HepG2 (cell line): ENCODE measurements at regions not wholly inside any gene's neighbourhood (a gene's known extent, or its start where the extent isn't known, plus 50 kb on each side); places are given as distances from the start of the nearest gene placed in this dataset.

Source experiments
- ATAC-seq: fragments of 200-7000 bp; cut with Tn5 transposase; 3 replicates; pipeline ENCODE4 v1.9.1; 2020; ENCODE audit warnings: mild to moderate bottlenecking, moderate library complexity
- BruUV-seq: library from RNA; stranded (reverse); fragments of 400-500 nt; replicated peaks from 2 replicates; lab custom pipeline; 2021; lab: Mats Ljungman, UMichigan
- CTCF ChIA-PET: fragments of 300-600 bp; formaldehyde crosslinking; extraction: SDS; loops from one replicate; lab custom pipeline; 2021; ENCODE audit warnings: low total read pairs, inconsistent platforms, low intra/inter-chr PET ratio; lab: Yijun Ruan, JAX
- POLR2A ChIA-PET: fragments of 350-600 bp; sonication (Branson Sonifier 250); formaldehyde crosslinking; loops from one replicate; lab custom pipeline; 2020; ENCODE audit warnings: antibody characterized with exemption, inconsistent platforms; lab: Yijun Ruan, JAX
- DNase-seq: peaks from one replicate; pipeline ENCODE4 v3.0.0-alpha.2; 2015; ENCODE audit warnings: low spot score
- FAIRE-seq: peaks from 3 replicates; lab custom pipeline; 2011; peaks lifted over from hg19 to GRCh38; lab: Jason Lieb, UNC
- H2AFZ ChIP-seq: one replicate; pipeline ENCODE4 v1.6.1; 2011; ENCODE audit warnings: low read length, inconsistent platforms
- H3K27ac ChIP-seq: fragments of 300-600 bp; 3 replicates; pipeline ENCODE4 v1.8.0; 2011; ENCODE audit warnings: mixed run types, mild to moderate bottlenecking, mixed read lengths, low read length, inconsistent platforms; ENCODE audit not compliant: insufficient read depth; ENCODE audit errors: extremely low read length
- H3K27me3 ChIP-seq, 2 experiments: fragments of 200-600 bp in 1 of 2; 2 replicates in 1 of 2; 3 replicates in 1 of 2; pipeline versions ENCODE4 v1.6.0 to v1.8.0; 2011; ENCODE audit warnings: low read length in 2 of 2, mild to moderate bottlenecking in 2 of 2, moderate library complexity in 2 of 2, inconsistent platforms in 1 of 2; ENCODE audit not compliant: insufficient read depth in 2 of 2, control insufficient read depth in 1 of 2
- H3K36me3 ChIP-seq, 2 experiments: fragments of 200-600 bp in 1 of 2; replicated peaks in 1 of 2; 2 replicates in 1 of 2; 3 replicates in 1 of 2; pipeline versions ENCODE4 v1.5.1 to v1.8.0; 2011; ENCODE audit warnings: low read length in 2 of 2, inconsistent platforms in 1 of 2; ENCODE audit not compliant: insufficient read depth in 2 of 2, control insufficient read depth in 1 of 2
- H3K4me1 ChIP-seq: 2 replicates; pipeline ENCODE4 v1.5.1; 2012; ENCODE audit warnings: low read length, inconsistent platforms; ENCODE audit not compliant: insufficient read depth
- H3K4me2 ChIP-seq: 2 replicates; pipeline ENCODE4 v1.6.0; 2011; ENCODE audit warnings: low read depth, low read length, inconsistent platforms
- H3K4me3 ChIP-seq, 3 experiments: fragments of 200-600 bp in 1 of 3; sonication (generic), shearing (Covaris generic) in 1 of 3; replicated peaks in 1 of 3; 2 replicates each; pipeline ENCODE4 v1.5.1; 2011 to 2016; ENCODE audit warnings: low read length in 3 of 3, inconsistent platforms in 2 of 3, low read depth in 2 of 3, mild to moderate bottlenecking in 2 of 3, control low read depth in 1 of 3, mixed read lengths in 1 of 3; ENCODE audit not compliant: insufficient read depth in 1 of 3
- H3K79me2 ChIP-seq: one replicate; pipeline ENCODE4 v1.6.1; 2011; ENCODE audit warnings: low read length, inconsistent platforms; ENCODE audit not compliant: insufficient read depth
- H3K9ac ChIP-seq: 2 replicates; pipeline ENCODE4 v1.6.0; 2011; ENCODE audit warnings: mild to moderate bottlenecking, low read depth, low read length, inconsistent platforms; ENCODE audit not compliant: insufficient read depth
- H3K9me3 ChIP-seq: 2 replicates; pipeline ENCODE4 v1.5.1; 2012; ENCODE audit warnings: mild to moderate bottlenecking, low read length
- H4K20me1 ChIP-seq: 2 replicates; pipeline ENCODE4 v1.6.0; 2011; ENCODE audit warnings: inconsistent platforms, mild to moderate bottlenecking, low read length, moderate library complexity; ENCODE audit not compliant: insufficient read depth
- CBX2 ChIP-seq, 2 experiments: fragments of 200-600 bp in 1 of 2; sonication (generic); formaldehyde crosslinking in 1 of 2; IDR thresholded peaks; 2 replicates each; pipeline versions ENCODE4 v1.7.0 to v1.8.1; 2018 to 2022; ENCODE audit warnings: low read depth in 2 of 2, low read length in 1 of 2, mild to moderate bottlenecking in 1 of 2, missing genetic modification reagents in 1 of 2
- FOXK2 ChIP-seq: fragments of 450-650 bp; IDR thresholded peaks from 2 replicates; pipeline ENCODE4 v1.6.1; 2016
- GTF3A ChIP-seq: sonication (generic); formaldehyde crosslinking; conservative IDR thresholded peaks from 2 replicates; pipeline ENCODE4 v1.4.0; 2020; ENCODE audit warnings: mild to moderate bottlenecking, missing genetic modification reagents
- KLF16 ChIP-seq, 2 experiments: sonication (generic) in 1 of 2; formaldehyde crosslinking in 1 of 2; IDR thresholded peaks; 2 replicates each; pipeline versions ENCODE4 v1.6.1 to v1.8.0; 2016 to 2023; ENCODE audit warnings: missing genetic modification reagents in 2 of 2, missing compliant biosample characterization in 1 of 2
- NR2C2 ChIP-seq: sonication (generic); formaldehyde crosslinking; IDR thresholded peaks from 2 replicates; pipeline ENCODE4 v1.4.0; 2020; ENCODE audit warnings: missing genetic modification reagents, mild to moderate bottlenecking, moderate library complexity, borderline replicate concordance
- RBM22 ChIP-seq: fragments of 200-400 bp; formaldehyde crosslinking; optimal IDR thresholded peaks from 2 replicates; pipeline ENCODE3; 2017; ENCODE audit warnings: mild to moderate bottlenecking, low read length, moderate library complexity
- SMAD9 ChIP-seq: sonication (generic); formaldehyde crosslinking; IDR thresholded peaks from 2 replicates; pipeline ENCODE4 v1.5.1; 2020; ENCODE audit warnings: mild to moderate bottlenecking, missing genetic modification reagents
- SRSF9 ChIP-seq: fragments of 200-400 bp; formaldehyde crosslinking; IDR thresholded peaks from 2 replicates; pipeline ENCODE4 v1.6.1; 2018; ENCODE audit warnings: borderline replicate concordance, mild to moderate bottlenecking, low read depth, low read length; ENCODE audit not compliant: insufficient read depth, poor library complexity, severe bottlenecking
- ZKSCAN1 ChIP-seq: fragments of 150-350 bp; IDR thresholded peaks from 2 replicates; pipeline ENCODE4 v1.6.1; 2014; ENCODE audit warnings: low read length
- ZMAT3 ChIP-seq: sonication (generic); formaldehyde crosslinking; conservative IDR thresholded peaks from 2 replicates; pipeline ENCODE4 v1.7.0; 2021; ENCODE audit warnings: missing genetic modification reagents
- ZNF230 ChIP-seq: sonication (generic); formaldehyde crosslinking; IDR thresholded peaks from 2 replicates; pipeline ENCODE4 v1.4.0; 2020; ENCODE audit warnings: mild to moderate bottlenecking, missing genetic modification reagents
- ZNF264 ChIP-seq: sonication (generic); formaldehyde crosslinking; IDR thresholded peaks from 2 replicates; pipeline ENCODE4 v1.4.0; 2020; ENCODE audit warnings: missing genetic modification reagents
- ZNF407 ChIP-seq: sonication (generic); formaldehyde crosslinking; IDR thresholded peaks from one replicate; pipeline ENCODE4 v1.5.1; 2020; ENCODE audit warnings: mild to moderate bottlenecking, missing genetic modification reagents; ENCODE audit errors: not compliant biosample characterization
- ZNF709 ChIP-seq: sonication (generic); formaldehyde crosslinking; IDR thresholded peaks from 2 replicates; pipeline ENCODE4 v1.5.0; 2020; ENCODE audit warnings: mild to moderate bottlenecking, missing genetic modification reagents
- ZNF790 ChIP-seq: sonication (generic); formaldehyde crosslinking; IDR thresholded peaks from 2 replicates; pipeline ENCODE4 v1.8.0; 2022; ENCODE audit warnings: missing genetic modification reagents, mild to moderate bottlenecking, borderline replicate concordance
- whole genome bisulfite sequencing: methylation state at CpG from one replicate; pipeline ENCODE4 v1.1.6; 2017; ENCODE audit warnings: low lambda C conversion rate; 5-methylcytosine and 5-hydroxymethylcytosine counted together
- in situ Hi-C: cut with HindIII; loops from 2 replicates; pipeline ENCODE4 v1.10.0; 2017; ENCODE audit warnings: low pct_unique_long_range_greater_than_20kb; ENCODE audit not compliant: extremely low pct_ligation_motif_present
- intact Hi-C: fragments of 100-400 bp; cut with micrococcal nuclease; formaldehyde crosslinking; loops from one replicate; pipeline ENCODE4 v1.10.0; 2022; ENCODE audit not compliant: unreplicated experiment

- no peak overlapping the region for H3K4me2 ChIP-seq
- POLR2A ChIA-PET: no interaction called here
- no peak for ATAC-seq
- CTCF ChIA-PET: no interaction called here
- no peak overlapping the region for H3K27ac ChIP-seq
- H3K9me3 ChIP-seq: no peaks in the 10 kb centered on the region
- in situ Hi-C loops: no loop called here
- no peak for FAIRE-seq
- DNase-seq: no peak
- H3K4me1 ChIP-seq: no peaks in the 10 kb centered on the region
- no peaks in the 10 kb centered on the region for H3K27me3 ChIP-seq
- no peak for TF ChIP-seq ZNF230 (CRISPR knock-in tag)
- no peak for TF ChIP-seq SRSF9
- no peak for TF ChIP-seq ZNF407 (CRISPR knock-in tag)
- TF ChIP-seq KLF16 (CRISPR knock-in tag; IDR thresholded peaks at IDR 0.05): no peak
- TF ChIP-seq ZNF709 (CRISPR knock-in tag): no peak
- no peak for TF ChIP-seq FOXK2
- no peak for TF ChIP-seq ZMAT3 (CRISPR knock-in tag)
- no peak for TF ChIP-seq ZNF264 (CRISPR knock-in tag)
- TF ChIP-seq SMAD9 (CRISPR knock-in tag): no peak
- TF ChIP-seq RBM22: no peak
- no peak for TF ChIP-seq ZNF790 (CRISPR knock-in tag)
- no peak for TF ChIP-seq NR2C2 (CRISPR knock-in tag)
- no peak for TF ChIP-seq CBX2 (IDR thresholded peaks at IDR 0.05; ENCODE audit: low read depth, low read length)
- TF ChIP-seq CBX2 (CRISPR knock-in tag; IDR thresholded peaks at IDR 0.05; ENCODE audit: low read depth): no peak
- no peak for TF ChIP-seq ZKSCAN1
- no peak for TF ChIP-seq GTF3A
- H3K9ac ChIP-seq: no peak overlapping the region
- WGBS: 0% methylated on average over 2 of the region's 7 CpGs
- no TSS peak for BruUV-seq
- H3K4me3 ChIP-seq: no peak overlapping the region
- intact Hi-C loops: no loop called here
- no peaks in the 10 kb centered on the region for H4K20me1 ChIP-seq
- H2AFZ ChIP-seq: no peak overlapping the region
- H3K79me2 ChIP-seq: no peaks in the 10 kb centered on the region
- no peaks in the 10 kb centered on the region for H3K36me3 ChIP-seq
These were observed 239.5 kb downstream of the EFNB2 start for GRCh38 chr13:106295971-106296370.
